GM19193 (cell line): ENCODE measurements at regions not wholly inside any gene's neighbourhood (a gene's known extent, or its start where the extent isn't known, plus 50 kb on each side); places are given as distances from the start of the nearest gene placed in this dataset.

Source experiments
- POLR2A ChIP-seq: IDR thresholded peaks from 4 replicates; pipeline ENCODE4 v1.6.1; 2011; ENCODE audit not compliant: insufficient read depth, insufficient read length; ENCODE audit errors: extremely low read depth

- no peak for TF ChIP-seq POLR2A
These were observed 180.7 kb upstream of the CXCR4 start for GRCh38 chr2:136298631-136299030.

- no peak for TF ChIP-seq POLR2A
These were observed 180.0 kb upstream of the CXCR4 start for GRCh38 chr2:136297994-136298393.

GRCh38 chr2:136297312-136297711, 179.4 kb upstream of the CXCR4 start:
- TF ChIP-seq POLR2A = no peak

- TF ChIP-seq POLR2A = no peak
These were observed 177.2 kb upstream of the CXCR4 start for GRCh38 chr2:136295168-136295567.

GRCh38 chr2:136291871-136292270, 173.9 kb upstream of the CXCR4 start:
- no peak for TF ChIP-seq POLR2A

- no peak for TF ChIP-seq POLR2A
These were observed 172.4 kb upstream of the CXCR4 start for GRCh38 chr2:136290326-136290725.

- no peak for TF ChIP-seq POLR2A
These were observed 170.3 kb upstream of the CXCR4 start for GRCh38 chr2:136288249-136288648.

- TF ChIP-seq POLR2A = no peak
These were observed 168.5 kb upstream of the CXCR4 start for GRCh38 chr2:136286423-136286822.

GRCh38 chr2:136284226-136285119, 166.5 kb upstream of the CXCR4 start:
- TF ChIP-seq POLR2A = no peak

GRCh38 chr2:136282251-136282650, 164.3 kb upstream of the CXCR4 start:
- no peak for TF ChIP-seq POLR2A

- no peak for TF ChIP-seq POLR2A
These were observed 163.5 kb upstream of the CXCR4 start for GRCh38 chr2:136281281-136282114.

- TF ChIP-seq POLR2A = no peak
These were observed 141.6 kb upstream of the CXCR4 start for GRCh38 chr2:136259551-136259950.

- TF ChIP-seq POLR2A = no peak
These were observed 139.9 kb upstream of the CXCR4 start for GRCh38 chr2:136257893-136258292.

GRCh38 chr2:136255648-136256461, 137.9 kb upstream of the CXCR4 start:
- TF ChIP-seq POLR2A = no peak

GRCh38 chr2:136255127-136255526, 137.2 kb upstream of the CXCR4 start:
- TF ChIP-seq POLR2A = no peak
